Heart right ventricle (tissue), 16 donors: ENCODE measurements at regions not wholly inside any gene's neighbourhood (a gene's known extent, or its start where the extent isn't known, plus 50 kb on each side); places are given as distances from the start of the nearest gene placed in this dataset.
A peak's percentile ranks its signal among the peaks of the same experiment; 100 is the strongest.

ENCODE experiments used
- ATAC-seq, 8 donors: fragments of 200-7000 bp; cut with Tn5 transposase; one replicate each; pipeline ENCODE4 v1.9.1; 2020; ENCODE audit warnings: mild to moderate bottlenecking in 8 of 8, moderate library complexity in 8 of 8, moderate number of reproducible peaks in 1 of 8
- DNase-seq, 2 donors: peaks; one replicate each; pipeline ENCODE4 v3.0.0-alpha.2; 2020
- H3K27ac ChIP-seq, 10 donors: fragments of 200-600 bp; sonication (generic) in 2 of 10; one replicate each; pipeline versions ENCODE4 v1.5.0 to v1.8.0; 2020 to 2022; ENCODE audit warnings: mild to moderate bottlenecking in 3 of 10
- H3K27me3 ChIP-seq, 7 donors: fragments of 200-600 bp; one replicate each; pipeline ENCODE4 v1.8.0; 2021 to 2022; ENCODE audit warnings: mild to moderate bottlenecking in 2 of 7
- H3K36me3 ChIP-seq, 9 donors: fragments of 200-600 bp; sonication (generic) in 1 of 9; one replicate each; pipeline versions ENCODE4 v1.5.0 to v1.8.0; 2020 to 2022; ENCODE audit warnings: mild to moderate bottlenecking in 2 of 9
- H3K4me1 ChIP-seq, 9 donors: fragments of 200-600 bp; sonication (generic) in 1 of 9; one replicate each; pipeline versions ENCODE4 v1.5.0 to v1.8.0; 2020 to 2022; ENCODE audit warnings: mild to moderate bottlenecking in 4 of 9
- H3K4me3 ChIP-seq, 10 donors: fragments of 200-600 bp; sonication (generic) in 2 of 10; one replicate each; pipeline versions ENCODE4 v1.5.0 to v1.8.0; 2020 to 2022; ENCODE audit warnings: mild to moderate bottlenecking in 7 of 10, moderate library complexity in 2 of 10
- H3K9me3 ChIP-seq, 11 donors: fragments of 200-600 bp in 10 of 11; sonication (generic) in 2 of 11; one replicate each; pipeline versions ENCODE4 v1.5.0 to v1.8.0; 2013 to 2022; ENCODE audit warnings: mild to moderate bottlenecking in 2 of 11, control low read depth in 1 of 11, moderate library complexity in 1 of 11
- WGBS, 2 donors: extraction: QIAGEN DNeasy Blood & Tissue Kit; methylation state at CpG; one replicate each; pipeline ENCODE4 v1.1.7; 2013; ENCODE audit warnings: inconsistent platforms in 1 of 2; 5-methylcytosine and 5-hydroxymethylcytosine counted together
- intact Hi-C, 10 donors: fragments of 100-400 bp; cut with DNase I; formaldehyde crosslinking; loops; one replicate each; pipeline versions ENCODE4 v1.11.1 to v1.14.2; 2022
- TF ChIP-seq, protein P1 (sequence below), 9 donors: fragments of 200-600 bp; sonication (generic) in 2 of 9; IDR thresholded peaks; one replicate each; pipeline versions ENCODE4 v1.5.0 to v1.8.0; 2021 to 2022; ENCODE audit warnings: antibody characterized with exemption in 9 of 9, mild to moderate bottlenecking in 5 of 9, moderate library complexity in 1 of 9
- donor health status: Arrhythmogenic right ventricular cardiomyopathy.
- donor health status: ischemic (EF 13 %, LVEDD 7.1; RV severe dilation, severe dysfunction).
- donor health status: healthy with polysubstance abuse.
- donor health status: DM: no; HTN: yes; CAD: no.
- donor health status: DM: no; HTN: no; CAD: no.
- donor health status: ischemic (EF 25% LVEDD 6.9; RV normal size, moderate dysfunction).
- donor health status: ischemic (EF 25% LVEDD 5.7; RV mildly dilated, moderate dysfunction).
- donor health status: healthy.
- donor health status: DM: yes; HTN: yes; CAD: no.
- donor health status: Ischemic cardiomyopathy.
- donor health status: ischemic (EF 35%, LVEDD 5.7; RV mildly dilated, moderate dysfunction).
- donor health status: nonischemic (EF 11% LVEDD 7.7; RV severe dilation, severe dysfunction).
- donor health status: DM: yes; HTN: yes; CAD: no.
- donor health status: PGD.
- donor health status: ischemic (EF 29% LVEDD 5.4; RV normal size, mild dysfunction).
- donor health status: nonischemic (EF 23%, LVEDD 6.1; RV moderate dilation, normal function).

DNA sequence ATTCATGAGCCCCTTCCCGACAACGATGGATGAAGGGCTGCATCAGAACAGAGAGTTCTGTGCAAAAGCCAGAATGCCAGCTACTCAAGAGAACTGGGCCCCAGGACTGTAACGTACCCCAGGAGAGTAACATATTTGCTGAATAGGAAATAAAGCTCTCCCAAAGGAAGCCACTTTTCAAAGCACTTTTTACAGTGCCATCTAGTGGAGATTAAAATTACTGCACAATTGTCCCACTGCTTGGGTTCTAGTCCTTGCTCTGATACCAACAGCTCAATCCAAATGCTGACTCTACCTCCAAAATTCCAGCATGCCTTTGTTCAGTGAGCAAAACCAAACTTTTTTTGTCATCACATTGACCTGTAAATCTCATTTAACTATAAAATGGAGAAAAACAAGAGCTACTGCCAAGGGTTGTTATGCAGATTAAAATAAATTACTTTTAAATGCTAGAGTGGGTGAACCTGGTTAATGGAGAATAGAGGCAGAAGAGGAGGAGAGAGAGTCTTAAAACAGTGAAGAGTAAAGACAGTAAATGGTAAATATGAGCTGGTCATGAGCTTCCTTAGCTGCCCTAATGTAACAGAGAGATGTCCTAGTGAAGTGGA lies 87.6 kb upstream of the FSHB start:
- Histone ChIP-seq H3K4me3 (no peak overlapping the region), H3K4me1 (no peaks in the 10 kb centered on the region), H3K27ac (no peak overlapping the region), H3K9me3 (no peaks in the 10 kb centered on the region), H3K36me3 (no peaks in the 10 kb centered on the region), H3K27me3 (no peaks in the 10 kb centered on the region)
- ATAC-seq = peak in 1 of 8 donors; percentile 27
- TF ChIP-seq, protein P1, sequence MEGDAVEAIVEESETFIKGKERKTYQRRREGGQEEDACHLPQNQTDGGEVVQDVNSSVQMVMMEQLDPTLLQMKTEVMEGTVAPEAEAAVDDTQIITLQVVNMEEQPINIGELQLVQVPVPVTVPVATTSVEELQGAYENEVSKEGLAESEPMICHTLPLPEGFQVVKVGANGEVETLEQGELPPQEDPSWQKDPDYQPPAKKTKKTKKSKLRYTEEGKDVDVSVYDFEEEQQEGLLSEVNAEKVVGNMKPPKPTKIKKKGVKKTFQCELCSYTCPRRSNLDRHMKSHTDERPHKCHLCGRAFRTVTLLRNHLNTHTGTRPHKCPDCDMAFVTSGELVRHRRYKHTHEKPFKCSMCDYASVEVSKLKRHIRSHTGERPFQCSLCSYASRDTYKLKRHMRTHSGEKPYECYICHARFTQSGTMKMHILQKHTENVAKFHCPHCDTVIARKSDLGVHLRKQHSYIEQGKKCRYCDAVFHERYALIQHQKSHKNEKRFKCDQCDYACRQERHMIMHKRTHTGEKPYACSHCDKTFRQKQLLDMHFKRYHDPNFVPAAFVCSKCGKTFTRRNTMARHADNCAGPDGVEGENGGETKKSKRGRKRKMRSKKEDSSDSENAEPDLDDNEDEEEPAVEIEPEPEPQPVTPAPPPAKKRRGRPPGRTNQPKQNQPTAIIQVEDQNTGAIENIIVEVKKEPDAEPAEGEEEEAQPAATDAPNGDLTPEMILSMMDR (IDR thresholded peaks at IDR 0.05) = peak; percentile 56 to 79 (median 73)
- no peak for DNase-seq
- 24 to 34% methylated on average over 3 of the region's 3 CpGs for WGBS, 2 donors
- intact Hi-C loops = loop anchor here in 2 of 10 donors (5.0 to 10.0 kb wide), 2 partner anchors 688 to 696 kb away; no protein-coding TSS in a partner anchor

DNA sequence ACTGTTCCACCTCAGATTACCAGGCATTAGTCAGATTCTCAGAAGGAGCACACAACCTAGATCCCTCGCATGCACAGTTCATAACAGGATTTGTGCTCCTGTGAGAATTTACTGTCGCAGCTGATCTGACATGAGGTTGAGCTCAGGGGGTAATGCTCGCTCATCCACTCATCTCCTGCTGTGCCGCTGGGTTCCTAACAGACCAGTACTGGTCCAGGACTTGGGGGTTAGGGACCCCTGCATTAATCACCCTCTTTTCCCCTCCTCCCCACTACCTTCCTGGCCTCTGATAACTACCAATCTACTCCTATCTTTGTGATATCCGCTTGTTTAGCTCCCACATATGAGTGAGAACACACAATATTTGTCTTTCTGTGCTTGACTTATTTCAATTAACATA lies 83.5 kb upstream of the FSHB start:
- TF ChIP-seq, protein P1 (IDR thresholded peaks at IDR 0.05) = no peak
- Histone ChIP-seq H3K27ac (no peak overlapping the region), H3K36me3 (no peaks in the 10 kb centered on the region), H3K4me1 (peaks cover 0 to 6% (median 0%) of the 10 kb centered on the region in 9 donors), H3K4me3 (no peak overlapping the region), H3K9me3 (no peaks in the 10 kb centered on the region), H3K27me3 (no peaks in the 10 kb centered on the region)
- no peak for DNase-seq
- intact Hi-C loops = loop anchor here in 1 of 10 donors (10.0 kb wide), 1 partner anchor 692 kb away; no protein-coding TSS in a partner anchor
- 86 to 91% methylated on average over 5 of the region's 5 CpGs for WGBS, 2 donors
- ATAC-seq = no peak

DNA sequence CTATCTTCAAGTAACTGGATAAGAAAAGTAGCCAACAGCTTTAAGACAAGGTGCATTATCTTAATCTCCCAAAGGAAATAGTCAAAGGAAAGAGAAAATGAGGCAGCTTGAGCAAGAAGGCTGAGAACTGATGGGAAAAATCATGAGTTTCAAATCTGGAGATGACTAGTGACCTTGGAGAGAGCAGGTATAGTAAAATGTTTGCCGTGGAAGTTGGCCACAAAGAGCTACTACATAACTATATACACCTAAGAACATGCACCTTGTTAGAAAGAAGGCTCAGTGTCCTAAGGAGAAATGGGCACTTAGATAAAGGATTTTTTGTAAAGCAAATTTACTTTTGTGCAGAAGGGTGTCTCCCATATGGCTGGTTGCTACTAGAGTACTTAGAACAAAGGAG lies 80.8 kb upstream of the FSHB start:
- DNase-seq (no peak), ATAC-seq (peak in 1 of 8 donors; percentile 11)
- H3K9me3 ChIP-seq = no peaks in the 10 kb centered on the region
- no peak overlapping the region for H3K27ac ChIP-seq
- intact Hi-C loops = loop anchor here in 1 of 10 donors (10.0 kb wide), 1 partner anchor 695 kb away; no protein-coding TSS in a partner anchor
- H3K4me3 ChIP-seq = no peak overlapping the region
- whole genome bisulfite sequencing, 2 donors = 51 to 84% methylated on average over 1 of the region's 1 CpG
- H3K4me1 ChIP-seq = peaks cover 0 to 6% (median 0%) of the 10 kb centered on the region in 9 donors
- no peaks in the 10 kb centered on the region for H3K36me3 ChIP-seq
- no peaks in the 10 kb centered on the region for H3K27me3 ChIP-seq
- TF ChIP-seq, protein P1 (IDR thresholded peaks at IDR 0.05) = no peak

DNA sequence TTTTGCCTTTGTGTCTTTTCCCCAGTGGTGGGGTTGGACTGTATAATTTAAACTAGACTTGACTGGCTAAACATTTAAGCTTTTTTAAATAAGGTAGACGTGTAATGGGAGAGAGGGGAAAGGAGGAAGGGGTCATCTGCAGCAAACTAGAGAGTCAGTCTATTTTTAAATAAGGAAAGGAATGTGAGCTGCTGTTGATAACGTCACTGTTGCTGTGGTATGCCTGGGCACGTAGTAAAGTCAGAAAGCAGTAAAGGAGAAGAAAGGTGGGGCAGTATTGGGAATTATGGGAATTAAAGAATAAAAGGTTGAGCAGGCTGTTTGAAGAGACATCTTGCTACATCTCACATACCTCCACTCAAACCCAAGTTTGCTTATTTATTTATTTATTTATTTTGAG lies 80.4 kb upstream of the FSHB start:
- ATAC-seq (peak in 7 of 8 donors; percentile 49 to 92 (median 80)), DNase-seq (no peak)
- Histone ChIP-seq H3K27me3 (no peaks in the 10 kb centered on the region), H3K4me3 (no peak overlapping the region), H3K36me3 (no peaks in the 10 kb centered on the region), H3K27ac (peak overlapping the region in 1 of 10 donors; percentile 5), H3K9me3 (no peaks in the 10 kb centered on the region), H3K4me1 (peaks cover 0 to 6% (median 0%) of the 10 kb centered on the region in 9 donors)
- intact Hi-C loops = no loop called here
- WGBS, 2 donors = 11% methylated on average over 3 of the region's 3 CpGs
- TF ChIP-seq, protein P1 (IDR thresholded peaks at IDR 0.05) = no peak
